HG03108 (cell line): ENCODE measurements at regions not wholly inside any gene's neighbourhood (a gene's known extent, or its start where the extent isn't known, plus 50 kb on each side); places are given as distances from the start of the nearest gene placed in this dataset.
"Not testable (repeated sequence)": the region's sequence is repeated elsewhere in the genome, so short reads cannot be mapped to it uniquely, and the experiment has no call there.

Experiments
- ATAC-seq: cut with Tn5 transposase; IDR thresholded peaks from one replicate; pipeline ENCODE4 v1.9.1; 2021; ENCODE audit warnings: moderate library complexity; ENCODE audit not compliant: unreplicated experiment

DNA sequence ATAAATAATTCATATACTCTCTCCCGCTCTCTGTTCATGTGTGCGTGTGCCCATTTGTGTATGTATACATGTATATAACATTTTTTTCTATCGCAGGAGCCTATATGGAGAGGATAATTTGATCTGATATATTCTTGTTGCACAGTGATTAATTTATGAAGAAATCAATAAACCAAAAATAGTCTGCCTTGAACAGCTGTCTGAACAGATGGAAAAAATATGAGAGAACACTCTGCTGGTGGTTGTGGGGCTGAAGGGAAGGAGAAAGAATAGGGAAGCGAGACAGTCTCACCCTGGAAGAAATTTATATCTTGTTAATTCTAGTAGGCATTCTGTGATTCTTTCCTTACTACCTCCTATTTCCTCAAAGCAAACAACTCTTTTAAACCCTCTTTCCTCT lies 96.6 kb upstream of the B3GAT2 start:
- no peak for ATAC-seq

DNA sequence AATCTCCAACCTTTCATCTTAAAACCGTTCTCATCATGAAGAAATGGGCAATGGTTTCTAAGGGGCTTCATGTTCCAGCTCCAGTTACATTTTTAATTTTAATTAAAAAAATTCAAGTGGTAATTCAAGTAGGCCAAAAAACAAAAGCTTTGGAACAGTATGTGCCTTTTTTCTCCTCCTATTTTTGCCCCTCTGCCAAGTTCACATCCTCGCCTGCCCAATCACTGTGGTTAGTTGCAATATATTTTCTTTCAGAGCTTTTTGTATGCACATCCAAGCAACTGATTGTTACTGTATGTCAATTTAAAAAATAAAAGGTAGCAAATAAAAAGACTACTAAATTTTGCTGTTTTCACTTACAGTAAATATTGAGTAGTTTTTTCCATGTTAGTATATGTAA lies 99.8 kb upstream of the B3GAT2 start:
- no peak for ATAC-seq

DNA sequence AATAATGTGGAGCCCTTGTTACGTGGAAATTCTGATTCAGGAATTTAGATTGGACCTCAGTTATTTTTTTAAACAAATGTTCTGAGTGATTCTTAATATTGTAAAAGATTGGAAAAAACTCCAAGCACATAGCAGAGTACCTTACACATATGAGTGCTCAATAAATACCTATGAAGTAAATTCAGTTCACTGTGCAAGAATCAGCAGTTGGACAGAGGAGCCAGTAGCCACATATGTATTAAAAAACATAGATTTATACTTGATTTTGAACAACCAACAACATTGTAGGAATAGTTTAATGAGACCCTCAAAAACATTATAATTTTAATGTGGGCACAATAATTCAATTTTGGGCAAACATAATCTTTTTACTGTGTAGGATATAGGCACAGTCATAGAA lies 109.3 kb upstream of the B3GAT2 start:
- no peak for ATAC-seq

DNA sequence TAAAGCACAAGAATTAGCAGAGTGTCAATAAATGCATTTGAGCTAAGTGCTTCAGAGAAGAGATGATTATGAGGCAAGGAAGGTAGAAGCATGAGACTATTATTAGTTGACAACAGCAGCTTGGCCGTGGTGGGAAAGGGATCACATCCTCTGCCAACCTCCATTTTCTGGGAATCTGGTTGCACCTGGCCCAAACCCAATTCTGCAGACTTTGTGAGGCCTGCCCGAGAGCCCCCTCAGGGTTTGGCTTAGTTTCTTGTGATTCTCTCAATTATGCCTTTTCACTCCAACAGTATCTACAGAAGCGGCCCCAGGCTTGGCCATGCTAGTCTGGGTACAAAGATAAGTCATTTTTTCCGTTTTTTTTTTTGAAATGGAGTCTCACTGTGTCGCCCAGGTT lies 111.0 kb upstream of the B3GAT2 start:
- no peak for ATAC-seq

DNA sequence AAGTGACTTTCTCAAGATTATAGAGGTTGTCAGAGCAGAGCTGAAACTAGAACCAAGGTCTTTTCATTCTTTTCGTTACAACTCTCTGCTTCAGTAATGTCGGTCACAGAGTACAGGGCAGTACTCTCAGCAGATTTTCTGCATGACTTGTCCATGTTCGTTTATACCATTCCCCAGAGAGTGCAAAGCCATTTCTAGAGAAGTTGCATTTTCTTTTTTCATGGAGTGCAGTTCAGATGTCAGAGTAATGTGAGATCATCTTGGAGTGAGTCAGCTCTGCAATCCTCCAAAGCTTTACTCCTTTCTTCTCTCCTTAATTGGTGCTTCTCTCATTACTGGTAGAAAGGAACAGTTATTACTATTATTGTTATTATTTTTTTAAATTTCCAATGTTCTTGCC lies 115.6 kb upstream of the B3GAT2 start:
- no peak for ATAC-seq

DNA sequence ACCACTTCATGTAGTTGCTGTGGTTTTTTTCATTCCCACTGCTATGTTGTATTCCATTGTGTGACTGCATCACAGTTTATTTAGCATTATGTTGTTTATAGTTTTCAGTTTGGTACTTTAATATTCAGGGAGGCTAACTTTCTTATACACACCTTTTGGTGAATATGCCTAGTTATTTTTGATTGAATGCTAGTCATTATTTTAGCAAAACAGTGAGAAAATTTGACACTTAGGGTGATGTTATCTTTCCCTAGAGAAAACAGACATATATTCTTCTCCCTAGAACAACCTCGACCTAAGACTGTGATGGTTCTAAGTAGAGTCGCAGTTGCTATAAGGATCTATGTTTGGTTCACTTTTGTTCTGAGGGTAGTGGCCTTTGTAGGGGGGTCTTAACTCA lies 120.8 kb upstream of the B3GAT2 start:
- no peak for ATAC-seq

DNA sequence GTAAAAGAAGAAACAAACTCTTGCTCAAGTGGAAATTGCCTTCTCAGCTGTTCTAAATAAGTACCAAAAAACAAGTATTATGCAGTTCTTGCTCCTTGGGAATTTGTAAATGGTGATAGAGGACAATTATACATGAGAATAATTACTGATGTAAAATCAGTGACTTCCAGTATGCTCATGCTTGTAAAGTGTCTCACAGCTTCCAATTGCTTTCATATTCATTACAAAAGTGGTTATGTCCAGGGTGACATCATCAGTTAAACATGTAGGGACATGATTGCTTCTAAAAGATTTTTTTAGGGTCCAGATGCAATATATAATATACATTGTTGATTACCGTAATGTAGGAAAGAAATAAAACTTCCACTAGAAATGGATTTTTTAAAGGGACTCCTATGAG lies 122.8 kb upstream of the B3GAT2 start:
- no peak for ATAC-seq

DNA sequence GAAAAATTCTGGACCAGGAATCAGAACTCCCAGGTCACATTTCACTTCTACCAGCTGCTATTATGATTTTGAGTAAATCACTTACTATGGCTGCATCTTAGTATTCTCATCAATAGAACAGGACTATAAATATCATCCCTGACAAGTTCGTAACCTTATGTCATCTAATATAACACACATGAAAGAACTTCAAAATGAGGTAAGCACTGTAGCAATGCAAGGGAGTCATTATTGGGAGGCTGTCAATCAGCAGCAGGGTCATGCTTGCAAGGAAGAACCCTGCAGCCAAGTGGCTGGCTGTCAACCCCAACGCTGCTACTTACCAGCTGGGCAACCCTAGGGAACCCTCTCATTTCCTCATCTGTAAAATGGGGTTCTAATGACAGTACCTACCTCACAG lies 123.3 kb upstream of the B3GAT2 start:
- no peak for ATAC-seq

DNA sequence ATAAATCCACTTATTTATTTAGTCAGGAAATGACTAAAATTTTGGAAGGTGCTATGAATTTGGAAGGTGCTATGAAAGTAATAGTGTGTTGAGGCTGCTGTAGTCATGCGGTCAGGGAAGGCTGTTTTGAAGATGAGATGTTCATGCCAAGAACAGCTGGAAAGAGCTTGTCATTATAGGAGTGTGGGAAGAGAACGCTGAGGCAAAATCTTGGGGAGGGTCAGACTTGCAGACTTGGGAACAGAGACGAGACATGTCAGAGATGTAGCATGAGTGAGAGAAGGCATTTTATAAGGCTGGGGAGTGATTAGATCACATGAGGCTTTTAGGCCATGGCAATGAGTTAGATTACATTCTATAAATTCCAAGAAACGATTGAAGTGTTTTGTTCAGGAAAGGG lies 124.0 kb upstream of the B3GAT2 start:
- ATAC-seq, result no peak

DNA sequence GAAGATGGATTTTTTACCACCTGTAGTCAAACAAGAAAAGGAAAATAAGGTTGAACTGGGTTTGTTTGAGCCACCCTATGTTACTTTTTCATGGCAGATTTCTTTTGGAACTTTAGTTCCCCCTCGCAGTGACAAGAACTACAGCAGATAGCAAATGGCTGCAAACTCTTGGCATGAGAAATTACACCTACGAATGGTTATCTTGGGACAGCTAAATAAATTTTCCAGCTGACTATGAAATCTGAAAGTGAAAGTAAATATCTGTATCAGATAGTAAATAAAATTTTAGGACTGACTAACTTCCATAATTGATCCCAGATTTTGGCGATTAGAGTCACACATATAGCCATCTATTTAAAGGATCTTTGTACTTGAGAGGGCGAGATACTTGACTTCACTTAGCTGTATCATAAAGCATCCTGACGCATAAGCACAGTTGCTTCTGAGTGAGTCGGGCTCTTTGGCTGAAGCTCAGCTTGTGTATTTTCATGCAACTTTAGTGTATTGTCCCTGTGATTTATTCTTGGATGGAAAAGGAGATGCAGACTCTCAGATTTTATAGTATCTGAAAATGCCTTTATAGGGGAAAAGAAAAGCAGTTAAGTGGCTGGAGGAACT lies 125.3 kb upstream of the B3GAT2 start:
- ATAC-seq, result no peak

DNA sequence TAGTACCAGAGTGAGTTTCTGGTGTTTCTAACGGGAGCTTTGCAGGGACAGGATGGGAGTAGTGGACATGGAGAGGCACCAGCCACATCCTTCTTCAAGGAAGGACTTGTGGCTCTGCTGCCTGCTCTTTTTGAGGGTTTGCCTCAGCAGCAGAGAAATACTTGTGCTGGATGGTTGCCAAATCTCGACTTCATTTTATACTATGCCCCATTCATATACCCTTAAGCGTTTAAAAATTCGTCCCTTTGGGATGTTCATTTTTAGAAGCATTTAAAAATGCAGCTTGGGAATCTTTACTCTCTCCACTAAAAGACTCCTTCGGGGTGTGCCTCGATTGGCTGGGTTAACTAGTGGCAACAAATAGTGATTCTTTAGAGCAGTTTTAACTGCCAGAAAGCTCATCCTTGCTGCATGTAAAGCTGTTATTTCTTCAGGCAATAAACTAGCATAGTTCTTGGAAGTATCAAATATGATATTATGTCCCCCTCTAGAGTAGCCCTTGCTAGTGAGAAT lies 126.5 kb upstream of the B3GAT2 start:
- no peak for ATAC-seq

DNA sequence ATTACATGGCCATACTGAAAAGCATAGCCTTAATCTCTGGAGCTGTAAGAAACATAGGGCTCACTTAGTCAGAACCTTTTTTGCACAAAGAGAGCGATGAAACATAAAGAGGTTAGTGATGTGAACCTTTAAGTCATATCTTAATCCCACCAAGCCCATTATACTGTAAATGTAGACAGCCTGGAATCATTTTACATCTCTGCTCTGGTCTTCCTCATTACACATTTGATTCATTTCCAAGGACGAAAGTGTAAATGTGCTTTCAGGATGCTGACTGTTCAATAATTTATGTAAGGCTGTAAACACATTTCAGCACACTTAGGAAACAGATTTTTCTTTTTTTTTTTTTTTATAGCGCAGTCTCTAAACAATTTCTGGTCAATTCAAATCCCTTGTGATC lies 131.3 kb upstream of the B3GAT2 start:
- ATAC-seq, result no peak

DNA sequence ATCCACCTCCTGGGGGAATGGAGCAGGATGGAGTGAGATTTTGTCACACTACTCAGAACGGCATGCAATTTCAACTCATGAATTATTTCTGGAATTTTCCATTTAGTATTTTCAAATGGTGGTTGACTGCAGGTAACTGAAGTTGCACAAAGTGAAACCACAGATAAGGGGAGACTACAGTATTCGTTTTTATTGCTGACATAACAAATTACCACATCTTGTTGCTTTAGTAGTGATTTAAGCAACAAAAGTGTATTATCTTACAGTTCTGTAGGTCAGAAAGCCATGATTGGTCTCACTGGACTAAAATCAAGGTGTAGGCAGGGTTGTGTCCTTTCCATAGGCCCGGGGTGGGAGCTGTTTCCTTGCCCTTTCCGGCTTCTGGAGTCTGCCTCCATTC lies 133.4 kb upstream of the B3GAT2 start:
- no peak for ATAC-seq

DNA sequence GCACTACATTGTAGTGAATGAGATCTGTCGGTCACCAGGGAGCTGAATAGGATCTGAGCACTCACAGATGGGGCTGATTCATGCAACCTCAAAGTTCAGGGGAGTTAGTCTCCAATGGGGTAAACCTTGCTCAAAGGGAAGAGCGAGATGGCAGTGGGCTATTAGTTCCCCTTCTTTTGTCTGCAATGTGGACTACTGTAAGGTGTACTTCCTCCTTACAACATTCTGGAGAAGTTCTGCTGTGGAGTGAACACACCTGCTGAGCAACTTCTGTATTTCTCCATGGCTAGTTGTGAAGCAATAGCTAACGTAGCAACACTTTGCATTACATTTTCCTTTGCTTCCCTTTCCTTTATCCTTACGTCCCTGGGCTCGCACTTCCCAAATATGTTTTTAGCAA lies 134.3 kb upstream of the B3GAT2 start:
- ATAC-seq, result no peak

DNA sequence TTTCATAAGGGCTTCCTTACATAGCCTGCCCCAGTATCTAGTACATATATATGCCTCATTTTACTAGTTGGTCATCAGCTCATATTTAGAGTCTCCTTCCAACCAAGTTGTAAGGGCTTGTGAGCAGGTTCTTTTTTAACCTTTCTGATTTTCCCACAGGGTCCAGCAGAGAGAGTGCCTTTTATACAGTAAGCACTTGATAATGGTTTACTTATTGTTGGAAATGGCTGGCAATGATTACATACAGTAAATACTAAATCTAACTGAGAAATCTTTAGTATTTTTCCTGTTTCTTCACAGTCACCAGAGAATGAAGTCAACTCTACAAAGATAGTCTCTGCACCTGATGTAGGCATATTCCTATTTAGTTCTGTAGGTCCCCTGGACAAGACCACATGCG lies 135.1 kb upstream of the B3GAT2 start:
- ATAC-seq, result no peak

DNA sequence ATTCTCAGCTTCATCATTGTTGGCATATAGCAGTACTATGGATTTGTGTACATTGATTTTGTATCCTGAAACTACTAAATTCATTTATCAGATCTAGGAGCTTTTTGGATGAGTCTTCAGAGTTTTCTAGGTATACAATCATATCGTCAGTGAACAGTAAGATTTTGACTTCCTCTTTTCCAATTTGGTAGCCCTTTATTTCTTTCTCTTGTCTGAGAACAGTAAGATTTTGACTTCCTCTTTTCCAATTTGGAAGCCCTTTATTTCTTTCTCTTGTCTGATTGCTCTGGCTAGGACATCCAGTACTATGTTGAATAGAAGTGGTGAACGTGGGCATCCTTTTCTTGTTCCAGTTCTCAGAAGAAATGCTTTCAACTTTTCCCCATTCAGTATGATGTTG lies 140.4 kb upstream of the B3GAT2 start:
- ATAC-seq, result not testable (repeated sequence)

DNA sequence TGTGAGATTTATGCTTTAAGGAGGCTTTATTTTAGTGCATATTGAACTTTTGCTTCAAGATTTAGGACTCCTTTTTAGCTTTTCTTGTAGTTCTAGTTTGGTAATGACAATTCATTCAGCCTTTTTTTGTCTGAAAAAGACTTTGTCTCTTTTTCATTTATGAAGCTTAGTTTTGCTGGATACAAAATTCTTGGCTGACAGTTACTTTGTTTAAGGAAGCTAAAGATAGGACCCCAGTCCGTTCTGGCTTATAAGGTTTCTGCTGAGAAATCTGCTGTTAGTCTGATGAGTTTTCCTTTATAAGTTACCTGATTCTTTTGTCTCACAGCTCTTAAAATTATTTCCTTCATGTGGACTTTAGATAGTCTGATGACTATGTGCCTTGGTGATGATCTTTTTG lies 142.8 kb upstream of the B3GAT2 start:
- no peak for ATAC-seq

DNA sequence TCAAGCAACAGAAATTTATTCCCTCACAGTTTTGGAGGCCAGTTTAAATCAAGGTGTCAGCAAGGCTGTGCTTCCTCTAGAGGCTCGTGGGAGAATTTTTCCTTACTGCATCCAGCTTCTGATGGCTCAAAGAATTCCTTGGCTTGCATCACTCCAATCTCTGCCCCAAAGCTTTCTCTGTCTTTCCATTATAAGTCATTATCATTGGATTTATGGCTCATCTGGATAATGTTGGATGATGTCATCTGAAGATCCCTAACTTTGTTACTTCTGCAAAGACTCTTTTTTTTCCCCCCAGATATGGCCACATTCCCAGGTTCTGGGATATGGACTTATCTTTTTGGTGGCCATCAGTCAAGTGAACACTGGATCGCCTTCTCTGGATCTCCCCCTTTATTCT lies 146.3 kb upstream of the B3GAT2 start:
- ATAC-seq, result no peak

DNA sequence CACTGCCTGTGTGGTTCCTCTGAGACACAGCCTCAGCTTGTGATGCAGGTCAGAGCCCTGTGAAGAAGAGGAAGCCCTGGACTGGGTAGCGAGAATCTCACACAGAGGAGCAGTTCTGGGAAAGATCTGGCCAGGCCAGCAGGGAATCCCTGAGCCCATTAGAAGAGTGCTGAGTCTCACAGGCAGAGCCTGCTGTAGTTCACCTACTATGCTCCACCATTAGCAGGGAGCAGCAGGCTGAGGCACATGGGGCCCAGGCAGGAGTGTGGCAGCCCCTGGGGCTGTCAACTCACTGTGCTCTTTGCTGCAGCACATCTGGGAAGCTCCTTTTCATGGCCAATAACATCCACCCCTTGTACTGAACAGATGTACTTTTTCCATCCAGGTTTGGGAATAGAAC lies 146.8 kb upstream of the B3GAT2 start:
- no peak for ATAC-seq

DNA sequence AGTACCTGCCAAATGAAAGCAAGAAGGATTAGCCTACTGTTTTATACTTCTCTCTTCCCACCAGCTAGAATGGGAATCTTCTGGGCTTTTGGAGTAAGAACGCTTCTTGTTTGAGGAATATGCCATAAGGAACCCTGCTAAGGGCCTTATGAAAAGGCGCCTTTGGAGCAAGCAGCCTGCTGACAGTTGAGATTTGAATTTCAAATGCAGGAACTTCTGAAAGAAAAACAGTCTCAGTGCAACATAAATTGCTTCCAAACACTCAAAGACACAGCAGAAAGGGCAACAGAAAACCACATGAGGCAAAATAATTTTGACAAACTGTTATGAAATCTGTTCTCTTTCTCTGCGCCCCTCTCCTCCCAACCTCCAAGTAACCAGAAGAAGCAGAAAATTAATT lies 149.4 kb upstream of the B3GAT2 start:
- no peak for ATAC-seq

DNA sequence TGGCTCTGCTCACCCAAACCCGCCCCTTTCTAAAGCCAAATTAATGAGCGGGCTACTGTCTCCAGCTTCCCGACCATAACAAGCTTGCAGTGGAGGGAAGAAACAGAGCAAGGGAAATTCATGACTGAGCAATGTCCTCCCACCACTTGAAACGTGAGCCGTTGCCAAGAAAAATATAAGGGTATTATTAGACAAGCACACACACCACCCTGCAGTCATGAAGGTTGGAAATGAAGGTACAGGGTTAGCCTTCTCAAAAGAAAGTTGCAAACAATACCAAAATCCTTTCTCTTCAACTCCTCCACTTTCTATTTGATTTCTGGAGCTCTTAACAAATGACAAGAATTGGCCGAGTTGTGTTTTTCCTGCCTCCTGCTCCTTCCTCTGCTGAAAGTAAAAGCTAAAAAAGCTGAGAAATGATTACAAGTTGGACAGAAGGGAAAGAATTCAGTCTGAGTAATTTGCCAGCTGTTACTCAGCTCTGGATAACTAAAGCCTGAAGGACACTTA lies 151.1 kb upstream of the B3GAT2 start:
- ATAC-seq, result no peak

DNA sequence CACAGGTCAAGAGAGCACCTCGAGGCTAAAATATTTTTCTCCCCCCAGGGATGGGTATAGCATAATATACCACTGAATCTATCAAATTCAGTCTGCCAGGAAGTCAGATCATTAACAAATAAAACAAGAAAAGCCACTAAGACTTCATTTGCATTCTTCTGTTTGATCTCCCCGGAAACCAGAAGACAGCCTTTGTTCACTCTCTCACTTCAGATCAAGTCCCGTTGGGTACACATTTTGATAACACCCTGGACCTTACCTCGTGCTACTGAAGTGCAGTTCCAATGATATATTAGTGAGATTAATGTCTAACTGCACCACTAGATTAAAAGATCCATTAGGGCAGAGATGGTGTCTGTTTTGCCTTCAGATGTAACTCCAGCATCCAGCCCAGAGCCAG lies 157.7 kb upstream of the B3GAT2 start:
- no peak for ATAC-seq

DNA sequence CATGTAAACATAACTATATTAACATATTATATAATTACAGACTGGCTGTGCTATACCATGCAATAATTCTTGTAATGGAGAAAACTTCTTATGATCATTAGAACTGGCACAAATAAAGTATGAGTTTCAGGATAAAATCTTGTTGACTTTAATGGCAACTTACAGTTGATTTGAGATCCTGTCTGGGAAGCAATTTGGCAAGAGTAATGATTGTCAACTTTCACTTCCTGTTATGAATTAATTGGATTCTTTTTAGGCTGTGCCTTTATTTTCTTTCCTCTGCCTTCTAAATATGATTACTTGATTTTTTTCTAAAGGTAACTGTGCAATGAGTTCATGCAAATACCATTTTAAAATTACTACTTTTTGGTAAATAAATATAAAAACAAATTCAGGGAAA lies 158.1 kb upstream of the B3GAT2 start:
- no peak for ATAC-seq
